HG03439 (cell line): ENCODE measurements at regions not wholly inside any gene's neighbourhood (a gene's known extent, or its start where the extent isn't known, plus 50 kb on each side); places are given as distances from the start of the nearest gene placed in this dataset.

Experiments
- ATAC-seq: cut with Tn5 transposase; IDR thresholded peaks from one replicate; pipeline ENCODE4 v1.9.1; 2021; ENCODE audit warnings: mild to moderate bottlenecking, moderate library complexity; ENCODE audit not compliant: unreplicated experiment

GRCh38 chr13:76025392-76025791 is 389.3 kb downstream of the LMO7 start:
- ATAC-seq = no peak

GRCh38 chr13:76024151-76024550 is 388.0 kb downstream of the LMO7 start:
- no peak for ATAC-seq

- ATAC-seq = no peak
Observed at GRCh38 chr13:76023652-76024051, 387.5 kb downstream of the LMO7 start.

GRCh38 chr13:76020421-76020955 is 384.4 kb downstream of the LMO7 start:
- no peak for ATAC-seq

- no peak for ATAC-seq
Observed at GRCh38 chr13:76019421-76020044, 383.4 kb downstream of the LMO7 start.

- no peak for ATAC-seq
Observed at GRCh38 chr13:76017861-76018556, 381.9 kb downstream of the LMO7 start.

- ATAC-seq = peak; percentile 79
Observed at GRCh38 chr13:76016799-76017400, 380.8 kb downstream of the LMO7 start.

GRCh38 chr13:76014406-76015318 is 378.5 kb downstream of the LMO7 start:
- ATAC-seq = no peak

GRCh38 chr13:76012091-76012721 is 376.1 kb downstream of the LMO7 start:
- no peak for ATAC-seq

- no peak for ATAC-seq
Observed at GRCh38 chr13:76009267-76009890, 373.2 kb downstream of the LMO7 start.

GRCh38 chr13:76004416-76004815 is 368.3 kb downstream of the LMO7 start:
- ATAC-seq = no peak

GRCh38 chr13:76000131-76000530 is 364.0 kb downstream of the LMO7 start:
- no peak for ATAC-seq

GRCh38 chr13:75996582-75996981 is 360.5 kb downstream of the LMO7 start:
- ATAC-seq = no peak

GRCh38 chr13:75995966-75996365 is 359.8 kb downstream of the LMO7 start:
- ATAC-seq = no peak

GRCh38 chr13:75993823-75994222 is 357.7 kb downstream of the LMO7 start:
- ATAC-seq = no peak

GRCh38 chr13:75993241-75993640 is 357.1 kb downstream of the LMO7 start:
- no peak for ATAC-seq

GRCh38 chr13:75986818-75987217 is 350.7 kb downstream of the LMO7 start:
- peak; percentile 82 for ATAC-seq

GRCh38 chr13:75985132-75985531 is 349.0 kb downstream of the LMO7 start:
- ATAC-seq = no peak

GRCh38 chr13:75978818-75979217 is 342.7 kb downstream of the LMO7 start:
- no peak for ATAC-seq
